ENCODE measurements at regions not wholly inside any gene's neighbourhood (a gene's known extent, or its start where the extent isn't known, plus 50 kb on each side); places are given as distances from the start of the nearest gene placed in this dataset.

GRCh38 chr5:25662610-25663009, 1017.8 kb upstream of the CDH10 start:
- Histone ChIP-seq H3K23ac (ENCODE audit: insufficient read length) (no peak overlapping the region), H2BK15ac (ENCODE audit: low read length) (no peak overlapping the region), H3K27me3 (replicated peaks in 1 of 4; ENCODE audit: control insufficient read depth in 3 of 4, extremely low read depth in 1 of 4, insufficient read depth in 3 of 4, low read length in 3 of 4) (no peaks in the 10 kb centered on the region), H3K4ac (replicated peaks; ENCODE audit: insufficient read length, low read depth, low read length) (no peak overlapping the region), H3K23me2 (ENCODE audit: low read depth, low read length) (no peaks in the 10 kb centered on the region), H3K36me3 (ENCODE audit: control insufficient read depth in 2 of 4, insufficient read depth in 4 of 4, low read length in 3 of 4) (no peaks in the 10 kb centered on the region), H3K79me2 (ENCODE audit: control insufficient read depth in 1 of 2, insufficient read depth in 2 of 2, low read length in 2 of 2) (no peaks in the 10 kb centered on the region), H3K79me1 (ENCODE audit: low read depth, low read length) (no peaks in the 10 kb centered on the region), H3K4me1 (replicated peaks in 1 of 4; ENCODE audit: control insufficient read depth in 3 of 4, insufficient read depth in 4 of 4, low read length in 3 of 4) (no peaks in the 10 kb centered on the region), H3K18ac (ENCODE audit: extremely low read depth, low read length) (no peak overlapping the region), H3K4me3 (ENCODE audit: extremely low read depth in 1 of 4, insufficient read depth in 2 of 4, low read depth in 3 of 4, low read length in 4 of 4) (no peak overlapping the region), H3K56ac (replicated peaks; ENCODE audit: insufficient read length, low read depth, low read length) (no peak overlapping the region), H3K27ac (ENCODE audit: low read depth, low read length) (no peak overlapping the region), H2BK12ac (ENCODE audit: low read depth, low read length) (no peak overlapping the region), H3K9me3 (ENCODE audit: insufficient read depth in 2 of 2, low read depth in 1 of 2, low read length in 1 of 2) (peaks cover 4 to 10% of the 10 kb centered on the region in 2 experiments; a peak in 3 of 4 replicates), H3K14ac (ENCODE audit: insufficient read length) (no peak overlapping the region), H2AK5ac (ENCODE audit: low read depth, low read length) (no peak overlapping the region), H2AFZ (ENCODE audit: low read length) (no peak overlapping the region), H4K91ac (replicated peaks; ENCODE audit: insufficient read length, low read length) (no peak overlapping the region), H4K8ac (ENCODE audit: extremely low read depth, insufficient read depth, low read length) (no peak overlapping the region), H3K4me2 (ENCODE audit: insufficient read depth in 1 of 2, low read depth in 2 of 2, low read length in 2 of 2) (no peak overlapping the region), H4K20me1 (replicated peaks in 1 of 2; ENCODE audit: control insufficient read depth in 1 of 2, insufficient read depth in 2 of 2, low read length in 2 of 2) (no peaks in the 10 kb centered on the region), H2BK20ac (ENCODE audit: low read length) (no peak overlapping the region), H2BK120ac (replicated peaks; ENCODE audit: low read depth, low read length) (no peak overlapping the region), H3K9ac (replicated peaks in 1 of 4; ENCODE audit: extremely low read depth in 1 of 4, low read depth in 3 of 4, low read length in 3 of 4) (no peak overlapping the region), H2BK5ac (ENCODE audit: low read depth, low read length) (no peak overlapping the region), H4K5ac (ENCODE audit: insufficient read length, low read depth, low read length) (no peak overlapping the region)
- FAIRE-seq (no peak), DNase-seq (ENCODE audit: low read depth in 1 of 2, low spot score in 2 of 2) (no peak)
- ChIA-PET CTCF (ENCODE audit: partially characterized antibody) (no interaction called here), POLR2A (ENCODE audit: partially characterized antibody) (no interaction called here)
- TF ChIP-seq, protein P1, sequence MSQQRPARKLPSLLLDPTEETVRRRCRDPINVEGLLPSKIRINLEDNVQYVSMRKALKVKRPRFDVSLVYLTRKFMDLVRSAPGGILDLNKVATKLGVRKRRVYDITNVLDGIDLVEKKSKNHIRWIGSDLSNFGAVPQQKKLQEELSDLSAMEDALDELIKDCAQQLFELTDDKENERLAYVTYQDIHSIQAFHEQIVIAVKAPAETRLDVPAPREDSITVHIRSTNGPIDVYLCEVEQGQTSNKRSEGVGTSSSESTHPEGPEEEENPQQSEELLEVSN (IDR thresholded peaks at IDR 0.05): no peak
- TF ChIP-seq SIRT6 (IDR thresholded peaks at IDR 0.05; ENCODE audit: low read length): no peak
- TF ChIP-seq KDM5A (IDR thresholded peaks at IDR 0.05; ENCODE audit: low read length): peak; percentile 59; the same call in 1 of the 2 replicates
- WGBS, 2 experiments (ENCODE audit: extremely low coverage in 1 of 2, insufficient coverage in 1 of 2, insufficient read length in 1 of 2, insufficient replicate concordance in 2 of 2, low coverage in 1 of 2, low lambda C conversion rate in 2 of 2, missing lambda C conversion rate in 1 of 2): 88% methylated on average over 2 of the region's 2 CpGs; no CpG with 5 or more reads in 1 of the 2 experiments

Data from H1 (cell line).